Esophagus muscularis mucosa (tissue), 4 donors: ENCODE measurements at regions not wholly inside any gene's neighbourhood (a gene's known extent, or its start where the extent isn't known, plus 50 kb on each side); places are given as distances from the start of the nearest gene placed in this dataset.

ENCODE experiments used
- DNase-seq: peaks from one replicate; pipeline ENCODE4 v3.0.0-alpha.2; 2017; ENCODE audit errors: extremely low spot score
- H3K27ac ChIP-seq, 4 donors: fragments of 200-600 bp; sonication (generic); replicated peaks in 1 of 4; 1 replicate in 3 of 4; 2 replicates in 1 of 4; pipeline ENCODE4 v1.5.1; 2016 to 2019; ENCODE audit warnings: mild to moderate bottlenecking in 1 of 4
- H3K27me3 ChIP-seq, 4 donors: fragments of 200-600 bp; sonication (generic); one replicate each; pipeline versions ENCODE4 v1.5.1 to v1.6.0; 2016 to 2019
- H3K36me3 ChIP-seq, 4 donors: fragments of 200-600 bp; sonication (generic); one replicate each; pipeline ENCODE4 v1.5.1; 2016 to 2019
- H3K4me1 ChIP-seq, 4 donors: fragments of 200-600 bp; sonication (generic); one replicate each; pipeline ENCODE4 v1.5.1; 2016 to 2019
- H3K4me3 ChIP-seq, 4 donors: fragments of 200-600 bp; sonication (generic); 1 replicate in 2 of 4; 2 replicates in 2 of 4; pipeline ENCODE4 v1.5.1; 2016 to 2019; ENCODE audit warnings: mild to moderate bottlenecking in 4 of 4, moderate library complexity in 1 of 4
- H3K9me3 ChIP-seq, 4 donors: fragments of 200-600 bp; sonication (generic); 1 replicate in 3 of 4; 2 replicates in 1 of 4; pipeline ENCODE4 v1.5.1; 2016 to 2019
- EP300 ChIP-seq: sonication (generic); formaldehyde crosslinking; IDR thresholded peaks from one replicate; pipeline ENCODE4 v1.6.1; 2017; ENCODE audit warnings: antibody characterized with exemption
- POLR2A ChIP-seq: fragments of 450-650 bp; IDR thresholded peaks from one replicate; pipeline ENCODE4 v1.6.1; 2017; ENCODE audit warnings: antibody characterized with exemption, moderate library complexity, mild to moderate bottlenecking, low read depth
- POLR2AphosphoS5 ChIP-seq, 2 donors: sonication (generic); formaldehyde crosslinking; IDR thresholded peaks; one replicate each; pipeline ENCODE4 v1.6.1; 2017; ENCODE audit warnings: antibody characterized with exemption in 2 of 2
- WGBS: methylation state at CpG from one replicate; pipeline ENCODE4 v1.1.5; 2018; 5-methylcytosine and 5-hydroxymethylcytosine counted together
- intact Hi-C: fragments of 100-400 bp; cut with DNase I; formaldehyde crosslinking; loops from one replicate; pipeline ENCODE4 v1.15.1; 2023
- TF ChIP-seq, protein P1 (sequence below), 3 experiments: fragments of 200-600 bp in 2 of 3; fragments of 450-650 bp in 1 of 3; sonication (generic) in 2 of 3; IDR thresholded peaks; one replicate each; pipeline ENCODE4 v1.5.1; 2017 to 2019; ENCODE audit warnings: antibody characterized with exemption in 3 of 3, mild to moderate bottlenecking in 2 of 3, moderate library complexity in 1 of 3

DNA sequence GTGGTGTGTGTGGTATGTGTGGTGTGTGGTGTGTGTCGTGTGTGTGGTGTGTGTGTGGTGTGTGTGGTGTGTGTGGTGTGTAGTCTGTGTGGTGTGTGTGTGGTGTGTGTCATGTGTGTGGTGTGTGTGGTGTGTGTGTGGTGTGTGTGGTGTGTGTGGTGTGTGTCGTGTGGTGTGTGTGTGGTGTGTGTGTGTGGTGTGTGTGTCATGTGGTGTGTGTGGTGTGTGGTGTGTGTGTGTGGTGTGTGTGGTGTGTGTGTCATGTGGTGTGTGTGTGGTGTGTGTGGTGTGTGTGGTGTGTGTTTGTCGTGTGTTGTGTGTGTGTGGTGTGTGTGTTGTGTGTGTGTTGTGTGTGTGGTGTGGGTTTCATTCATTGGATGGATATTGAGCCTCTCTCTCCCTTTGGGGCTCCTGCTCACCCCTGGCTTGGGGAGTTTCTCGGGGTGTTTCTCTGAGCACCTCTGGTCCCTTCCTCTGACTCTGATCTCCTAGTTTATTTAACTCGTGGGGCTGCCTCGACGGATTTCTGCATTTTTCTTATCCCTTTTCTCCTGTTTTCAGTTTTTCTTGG lies 145.8 kb downstream of the DNAJB6 start:
- 38% methylated on average over 6 of the region's 7 CpGs for WGBS
- Histone ChIP-seq H3K27ac (no peak overlapping the region), H3K36me3 (no peaks in the 10 kb centered on the region), H3K9me3 (no peaks in the 10 kb centered on the region), H3K27me3 (peaks cover 0 to 39% (median 0%) of the 10 kb centered on the region in 4 donors), H3K4me1 (no peaks in the 10 kb centered on the region), H3K4me3 (no peak overlapping the region)
- TF ChIP-seq POLR2AphosphoS5 (IDR thresholded peaks at IDR 0.05) (no peak), EP300 (no peak), POLR2A (no peak)
- TF ChIP-seq, protein P1, sequence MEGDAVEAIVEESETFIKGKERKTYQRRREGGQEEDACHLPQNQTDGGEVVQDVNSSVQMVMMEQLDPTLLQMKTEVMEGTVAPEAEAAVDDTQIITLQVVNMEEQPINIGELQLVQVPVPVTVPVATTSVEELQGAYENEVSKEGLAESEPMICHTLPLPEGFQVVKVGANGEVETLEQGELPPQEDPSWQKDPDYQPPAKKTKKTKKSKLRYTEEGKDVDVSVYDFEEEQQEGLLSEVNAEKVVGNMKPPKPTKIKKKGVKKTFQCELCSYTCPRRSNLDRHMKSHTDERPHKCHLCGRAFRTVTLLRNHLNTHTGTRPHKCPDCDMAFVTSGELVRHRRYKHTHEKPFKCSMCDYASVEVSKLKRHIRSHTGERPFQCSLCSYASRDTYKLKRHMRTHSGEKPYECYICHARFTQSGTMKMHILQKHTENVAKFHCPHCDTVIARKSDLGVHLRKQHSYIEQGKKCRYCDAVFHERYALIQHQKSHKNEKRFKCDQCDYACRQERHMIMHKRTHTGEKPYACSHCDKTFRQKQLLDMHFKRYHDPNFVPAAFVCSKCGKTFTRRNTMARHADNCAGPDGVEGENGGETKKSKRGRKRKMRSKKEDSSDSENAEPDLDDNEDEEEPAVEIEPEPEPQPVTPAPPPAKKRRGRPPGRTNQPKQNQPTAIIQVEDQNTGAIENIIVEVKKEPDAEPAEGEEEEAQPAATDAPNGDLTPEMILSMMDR (IDR thresholded peaks at IDR 0.05) = no peak
- DNase-seq = no peak
- intact Hi-C loops = no loop called here

DNA sequence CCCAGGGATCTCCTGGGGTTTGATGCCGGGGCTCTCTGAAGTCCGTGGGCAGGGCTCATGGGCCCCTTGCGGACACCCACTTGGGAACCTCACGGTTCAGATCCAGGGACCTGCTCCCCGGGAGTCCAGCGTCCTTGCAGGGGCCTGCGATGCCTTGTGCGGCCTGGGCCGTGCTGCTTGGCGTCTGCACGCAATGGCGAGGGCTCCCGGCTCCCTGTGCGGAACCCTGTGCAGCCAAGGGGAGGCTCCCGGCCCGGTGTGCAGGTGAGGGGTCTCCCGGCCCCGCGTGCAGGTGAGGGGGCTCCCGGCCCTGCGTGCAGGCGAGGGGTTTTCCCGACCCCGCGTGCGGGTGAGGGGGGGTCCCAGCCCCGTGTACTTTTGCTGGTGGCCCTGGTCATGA lies 146.7 kb downstream of the DNAJB6 start:
- H3K4me3 ChIP-seq = no peak overlapping the region
- no peak for DNase-seq
- 82% methylated on average over 17 of the region's 27 CpGs for WGBS

DNA sequence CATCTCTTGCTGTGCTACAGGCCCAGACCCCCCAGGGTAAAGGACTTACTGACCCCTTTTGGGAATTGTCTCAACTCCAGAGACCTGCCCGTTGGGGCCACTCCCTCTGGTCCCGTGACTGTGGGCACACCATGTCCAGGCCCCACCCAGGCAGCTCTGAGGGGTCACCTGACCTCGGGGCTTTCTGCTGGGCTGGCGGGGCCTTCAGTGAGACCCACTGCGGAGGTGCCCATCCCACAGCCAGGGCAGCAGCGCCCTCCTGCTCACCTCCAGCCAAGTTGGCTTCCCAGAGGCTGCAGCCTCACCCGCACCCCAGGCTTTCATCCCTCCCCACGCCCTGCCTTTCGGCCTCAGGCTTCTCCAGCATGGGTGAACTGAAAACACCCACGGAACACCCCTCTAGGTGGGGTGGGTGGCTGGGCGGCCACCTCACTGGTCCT lies 147.2 kb downstream of the DNAJB6 start:
- 90% methylated on average over 7 of the region's 11 CpGs for WGBS
- no peak for DNase-seq
- intact Hi-C loops = no loop called here
- Histone ChIP-seq H3K36me3 (no peaks in the 10 kb centered on the region), H3K4me3 (no peak overlapping the region), H3K9me3 (no peaks in the 10 kb centered on the region), H3K27ac (no peak overlapping the region), H3K4me1 (no peaks in the 10 kb centered on the region), H3K27me3 (peaks cover 0 to 37% (median 0%) of the 10 kb centered on the region in 4 donors)
- TF ChIP-seq EP300 = no peak
- TF ChIP-seq POLR2A = no peak
- no peak for TF ChIP-seq POLR2AphosphoS5 (IDR thresholded peaks at IDR 0.05)
- TF ChIP-seq, protein P1 (IDR thresholded peaks at IDR 0.05) = no peak

More for the DNA sequence above, 146.7 kb downstream of the DNAJB6 start:
- H3K27ac ChIP-seq = no peak overlapping the region
- no peaks in the 10 kb centered on the region for H3K36me3 ChIP-seq
- H3K9me3 ChIP-seq = no peaks in the 10 kb centered on the region
- intact Hi-C loops = no loop called here
- TF ChIP-seq, protein P1 (IDR thresholded peaks at IDR 0.05) = no peak
- TF ChIP-seq POLR2AphosphoS5 (IDR thresholded peaks at IDR 0.05) (no peak), EP300 (no peak), POLR2A (no peak)
- H3K27me3 ChIP-seq = peaks cover 0 to 37% (median 0%) of the 10 kb centered on the region in 4 donors
- no peaks in the 10 kb centered on the region for H3K4me1 ChIP-seq

DNA sequence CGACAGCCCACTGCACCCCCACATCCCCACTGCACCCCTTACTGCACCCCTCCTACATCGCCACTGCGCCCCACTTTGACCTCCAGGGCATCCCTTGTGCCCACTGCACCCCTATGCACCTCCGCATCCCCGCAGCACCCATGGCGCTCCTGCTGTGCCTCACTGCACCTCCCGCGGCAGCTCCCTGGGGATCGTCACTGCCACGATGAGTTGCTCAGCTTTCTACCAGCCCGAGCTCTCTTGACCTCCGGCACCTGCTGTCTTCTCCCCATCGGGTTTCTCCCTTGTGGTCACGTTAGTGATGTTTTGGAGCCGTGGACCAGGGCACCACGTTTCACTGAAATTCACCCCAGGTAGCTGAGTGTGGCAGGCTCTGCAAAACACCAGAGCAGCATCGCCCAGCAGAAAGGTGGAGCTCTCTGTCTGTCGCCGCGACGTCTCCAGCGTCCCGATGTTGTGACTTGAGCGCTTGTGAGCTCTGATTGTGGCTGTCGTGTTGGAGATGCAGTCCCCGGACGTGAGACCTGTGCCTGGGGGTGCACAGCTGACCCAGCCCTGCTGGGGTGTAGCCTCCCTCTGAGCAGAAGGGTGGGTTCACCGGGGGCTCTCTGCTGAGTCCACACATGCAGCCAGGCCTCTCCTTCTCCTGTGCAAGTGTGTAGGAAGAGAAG lies 147.7 kb downstream of the DNAJB6 start:
- no peaks in the 10 kb centered on the region for H3K36me3 ChIP-seq
- 84% methylated on average over 17 of the region's 28 CpGs for WGBS
- H3K27me3 ChIP-seq = peaks cover 0 to 37% (median 0%) of the 10 kb centered on the region in 4 donors
- H3K4me1 ChIP-seq = no peaks in the 10 kb centered on the region
- no peak for DNase-seq
- intact Hi-C loops = no loop called here
- no peak overlapping the region for H3K4me3 ChIP-seq
- TF ChIP-seq POLR2AphosphoS5 (IDR thresholded peaks at IDR 0.05) (no peak), POLR2A (no peak), EP300 (no peak)
- TF ChIP-seq, protein P1 (IDR thresholded peaks at IDR 0.05) = no peak
- no peaks in the 10 kb centered on the region for H3K9me3 ChIP-seq
- no peak overlapping the region for H3K27ac ChIP-seq
